ENCODE measurements at regions not wholly inside any gene's neighbourhood (a gene's known extent, or its start where the extent isn't known, plus 50 kb on each side); places are given as distances from the start of the nearest gene placed in this dataset.

GRCh38 chr12:91628656-91629055 is 446.0 kb upstream of the DCN start:
- TF ChIP-seq POLR2A (IDR thresholded peaks at IDR 0.05) (no peak), CTCF (IDR thresholded peaks at IDR 0.05) (no peak)
- ATAC-seq (no peak), DNase-seq (no peak)
- Histone ChIP-seq H3K27ac (no peak overlapping the region), H3K36me3 (no peaks in the 10 kb centered on the region), H3K27me3 (no peaks in the 10 kb centered on the region), H3K4me3 (no peak overlapping the region), H3K4me1 (no peaks in the 10 kb centered on the region), H3K9me3 (peaks cover 0 to 15% (median 0%) of the 10 kb centered on the region in 12 donors)
- WGBS, 4 donors = 65 to 72% (median 70%) methylated on average over 2 of the region's 2 CpGs
- intact Hi-C loops (cut with DNase I) = no loop called here

GRCh38 chr12:91627225-91627624 is 444.6 kb upstream of the DCN start:
- Histone ChIP-seq H3K27ac (no peak overlapping the region), H3K36me3 (no peaks in the 10 kb centered on the region), H3K4me1 (no peaks in the 10 kb centered on the region), H3K4me3 (no peak overlapping the region), H3K27me3 (no peaks in the 10 kb centered on the region), H3K9me3 (peaks cover 0 to 15% (median 0%) of the 10 kb centered on the region in 12 donors)
- ATAC-seq (no peak), DNase-seq (no peak)
- intact Hi-C loops (cut with DNase I) = no loop called here
- TF ChIP-seq CTCF (IDR thresholded peaks at IDR 0.05) (no peak), POLR2A (IDR thresholded peaks at IDR 0.05) (no peak)
- WGBS, 4 donors = 93 to 98% (median 97%) methylated on average over 2 of the region's 2 CpGs

GRCh38 chr12:91622981-91623380 is 440.4 kb upstream of the DCN start:
- ATAC-seq = no peak
- intact Hi-C loops (cut with DNase I) = no loop called here
- DNase-seq = no peak
- Histone ChIP-seq H3K27ac (no peak overlapping the region), H3K27me3 (no peaks in the 10 kb centered on the region), H3K4me3 (no peak overlapping the region), H3K9me3 (peaks cover 0 to 11% (median 0%) of the 10 kb centered on the region in 12 donors), H3K36me3 (no peaks in the 10 kb centered on the region), H3K4me1 (peaks cover 0 to 5% (median 0%) of the 10 kb centered on the region in 12 donors)
- 58 to 62% (median 60%) methylated on average over 2 of the region's 2 CpGs for WGBS, 4 donors
- TF ChIP-seq CTCF (IDR thresholded peaks at IDR 0.05) (no peak), POLR2A (IDR thresholded peaks at IDR 0.05) (no peak)

GRCh38 chr12:91622037-91622436 is 439.4 kb upstream of the DCN start:
- Histone ChIP-seq H3K36me3 (no peaks in the 10 kb centered on the region), H3K4me3 (no peak overlapping the region), H3K27ac (no peak overlapping the region), H3K4me1 (peaks cover 0 to 5% (median 0%) of the 10 kb centered on the region in 12 donors), H3K9me3 (peaks cover 0 to 11% (median 0%) of the 10 kb centered on the region in 12 donors), H3K27me3 (no peaks in the 10 kb centered on the region)
- ATAC-seq (no peak), DNase-seq (no peak)
- no peak for TF ChIP-seq POLR2A (IDR thresholded peaks at IDR 0.05)
- WGBS, 4 donors = 81 to 94% (median 87%) methylated on average over 2 of the region's 2 CpGs
- intact Hi-C loops (cut with DNase I) = no loop called here

- 46 to 54% (median 48%) methylated on average over 9 of the region's 9 CpGs for WGBS, 4 donors
- DNase-seq = peak in 3 of 5 donors; percentile 16 to 38 (median 20)
- intact Hi-C loops (cut with DNase I) = no loop called here
These were observed 438.4 kb upstream of the DCN start for GRCh38 chr12:91620992-91621391.

More at GRCh38 chr12:91620992-91621391, 438.4 kb upstream of the DCN start:
- H3K27ac ChIP-seq = peak overlapping the region in 2 of 12 donors; percentile 22 to 26
- H3K9me3 ChIP-seq = peaks cover 0 to 2% (median 0%) of the 10 kb centered on the region in 12 donors
- H3K36me3 ChIP-seq = no peaks in the 10 kb centered on the region
- H3K4me3 ChIP-seq = no peak overlapping the region
- TF ChIP-seq CTCF (IDR thresholded peaks at IDR 0.05) (peak in 8 of 12 donors; percentile 6 to 54 (median 25)), POLR2A (IDR thresholded peaks at IDR 0.05) (no peak)
- H3K4me1 ChIP-seq = peaks cover 0 to 5% (median 0%) of the 10 kb centered on the region in 12 donors
- no peaks in the 10 kb centered on the region for H3K27me3 ChIP-seq
- ATAC-seq = peak; percentile 81 to 91 (median 88)

Data from heart left ventricle (tissue), 16 donors.